Fibroblast of skin of left biceps (primary cell): ENCODE measurements at regions not wholly inside any gene's neighbourhood (a gene's known extent, or its start where the extent isn't known, plus 50 kb on each side); places are given as distances from the start of the nearest gene placed in this dataset.

Source experiments
- DNase-seq, 2 experiments: peaks; one replicate each; pipeline ENCODE4 v3.0.0-alpha.2; 2013; ENCODE audit warnings: low read depth in 2 of 2

- DNase-seq = no peak
Observed at GRCh38 chr5:8050616-8051175, 181.7 kb downstream of the MTRR start.

DNA sequence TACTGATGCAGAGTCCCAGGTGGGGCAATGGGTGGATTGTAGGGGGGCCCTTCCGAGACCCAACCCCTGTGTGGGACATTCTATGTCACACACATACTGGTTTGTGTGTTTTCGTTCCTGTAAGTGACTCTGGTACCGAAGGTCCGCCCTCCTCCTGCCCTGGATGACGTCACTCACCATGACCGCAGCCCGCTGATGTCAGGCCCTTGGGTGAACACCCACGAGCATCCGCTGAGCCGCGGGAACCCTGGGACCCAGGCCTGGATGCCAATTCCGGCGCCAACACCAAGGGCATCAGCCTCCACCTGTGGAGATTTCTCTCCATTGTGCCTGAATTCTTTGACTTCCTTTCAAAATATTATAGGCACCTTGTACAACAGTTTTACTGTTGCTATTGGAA is 184.3 kb downstream of the MTRR start:
- no peak for DNase-seq

- DNase-seq = peak; percentile 29 to 34
Observed at GRCh38 chr5:8057769-8058168, 188.8 kb downstream of the MTRR start.

- no peak for DNase-seq
Observed at GRCh38 chr5:8058616-8059190, 189.8 kb downstream of the MTRR start.

DNA sequence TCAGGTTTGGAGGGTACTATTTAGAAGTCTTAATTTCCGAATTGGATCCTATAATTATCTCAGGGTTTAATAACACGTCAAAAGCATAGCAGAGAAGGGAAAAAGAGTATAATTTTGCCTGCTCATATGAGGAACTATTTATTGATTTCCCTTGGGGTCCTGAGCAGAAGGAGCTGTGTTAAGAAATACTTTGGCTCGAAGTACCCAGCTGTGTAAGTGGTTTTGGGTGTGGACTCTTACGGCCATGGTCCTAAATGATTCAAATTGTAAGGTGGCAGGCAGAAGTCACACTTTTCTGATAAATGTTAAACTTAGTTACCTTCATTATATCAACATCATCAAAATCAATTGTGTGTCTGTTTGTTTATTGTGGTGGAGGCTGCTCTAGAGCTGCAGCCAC is 190.4 kb downstream of the MTRR start:
- DNase-seq = no peak

DNA sequence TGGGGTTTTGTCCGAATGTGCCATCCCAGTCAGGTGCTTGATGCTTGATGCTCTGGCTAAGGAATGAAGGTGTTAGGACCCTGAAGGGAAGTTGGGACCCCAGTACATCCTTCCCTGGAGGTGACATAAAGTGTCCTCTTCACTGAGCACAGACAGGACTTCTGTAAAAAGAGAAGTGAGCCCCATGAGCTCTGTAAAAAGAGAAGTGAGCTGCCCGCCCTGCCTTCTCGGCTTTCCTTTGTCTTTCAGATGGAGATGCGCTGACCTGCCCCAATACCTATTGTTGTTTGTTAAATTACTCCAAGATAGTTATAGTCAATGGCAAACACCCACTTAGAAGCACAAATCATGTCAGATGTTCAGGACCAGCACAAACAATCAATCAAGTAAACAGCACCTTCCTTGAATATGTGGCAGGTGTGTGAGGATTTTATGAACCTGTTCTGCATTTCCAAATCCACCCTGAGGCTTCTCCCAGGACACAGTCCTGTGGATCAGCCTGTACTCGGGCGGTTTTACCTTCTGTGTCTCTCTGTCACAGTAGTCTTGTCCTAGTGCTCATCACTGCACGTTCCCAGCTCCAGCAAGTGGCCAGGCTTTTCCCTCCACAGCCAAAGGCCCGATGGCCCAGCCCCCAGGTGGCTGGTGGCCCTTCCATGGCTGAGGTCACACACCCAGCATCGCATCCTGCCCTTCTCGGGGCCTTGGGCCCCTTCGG is 191.4 kb downstream of the MTRR start:
- DNase-seq = no peak

GRCh38 chr5:8060953-8061429 is 192.0 kb downstream of the MTRR start:
- DNase-seq = no peak

DNA sequence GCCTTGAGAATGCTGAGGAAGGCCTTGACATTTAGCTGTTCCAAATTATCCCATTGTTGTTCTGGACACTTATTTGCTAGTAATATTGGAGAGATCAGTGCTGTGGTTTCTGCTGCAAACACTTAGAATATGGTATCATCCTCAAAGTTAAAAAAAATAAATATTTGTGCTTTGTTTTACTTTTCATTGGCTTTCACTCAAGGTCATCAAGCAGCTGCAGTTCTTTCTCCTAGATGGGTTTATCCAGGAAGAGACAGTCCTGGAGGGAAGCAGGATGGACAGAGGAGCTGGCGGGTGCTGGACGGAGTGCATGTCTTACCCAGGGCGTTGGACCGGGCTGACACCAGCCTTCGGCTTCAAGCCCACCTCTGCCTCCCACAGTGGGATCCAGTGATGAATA is 193.6 kb downstream of the MTRR start:
- no peak for DNase-seq

DNA sequence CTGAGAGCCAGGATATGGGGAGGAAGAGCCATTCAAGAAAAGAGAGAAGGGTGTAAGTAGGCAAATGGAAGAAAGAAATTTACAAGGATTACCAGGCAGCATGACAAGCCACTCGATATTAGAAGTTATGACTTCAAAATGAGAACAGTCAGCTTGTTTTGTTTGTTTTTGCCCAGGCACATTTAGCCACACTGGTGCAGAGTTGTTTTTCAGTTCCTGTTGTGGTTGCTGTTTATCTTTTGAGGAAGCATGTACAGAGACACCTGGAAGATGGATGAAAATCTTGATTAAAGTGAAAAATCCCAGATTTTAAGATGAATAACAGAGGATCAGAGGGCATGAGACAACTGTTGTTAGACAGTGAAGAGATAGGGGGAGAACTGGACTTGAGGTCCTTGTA is 199.1 kb downstream of the MTRR start:
- DNase-seq = no peak

GRCh38 chr5:8070138-8070537 is 201.2 kb downstream of the MTRR start:
- DNase-seq = no peak

GRCh38 chr5:8079056-8079455 is 210.1 kb downstream of the MTRR start:
- DNase-seq = no peak

- no peak for DNase-seq
Observed at GRCh38 chr5:8081179-8081578, 212.2 kb downstream of the MTRR start.

GRCh38 chr5:8093669-8094068 is 224.7 kb downstream of the MTRR start:
- DNase-seq = no peak

- DNase-seq = no peak
Observed at GRCh38 chr5:8094304-8094703, 225.4 kb downstream of the MTRR start.

DNA sequence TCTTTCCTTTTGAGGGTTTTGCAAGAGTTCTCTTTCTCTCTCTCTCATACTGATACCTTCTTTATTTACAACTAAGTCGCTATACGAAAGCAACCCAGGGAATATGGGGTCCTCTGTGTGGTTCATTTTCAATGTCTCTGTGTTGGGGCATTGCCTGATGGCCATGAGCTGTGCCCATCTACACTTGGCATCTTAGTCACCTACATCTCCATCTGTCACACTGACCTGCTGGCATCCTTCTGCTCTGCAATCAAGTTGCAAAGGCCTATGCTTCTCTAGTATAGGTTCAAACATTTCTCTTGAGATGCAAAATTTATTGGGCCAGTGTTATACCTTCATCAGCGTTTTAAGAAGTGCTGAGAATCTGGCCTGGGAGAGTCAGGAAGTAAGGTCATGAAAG is 228.2 kb downstream of the MTRR start:
- DNase-seq = no peak

DNA sequence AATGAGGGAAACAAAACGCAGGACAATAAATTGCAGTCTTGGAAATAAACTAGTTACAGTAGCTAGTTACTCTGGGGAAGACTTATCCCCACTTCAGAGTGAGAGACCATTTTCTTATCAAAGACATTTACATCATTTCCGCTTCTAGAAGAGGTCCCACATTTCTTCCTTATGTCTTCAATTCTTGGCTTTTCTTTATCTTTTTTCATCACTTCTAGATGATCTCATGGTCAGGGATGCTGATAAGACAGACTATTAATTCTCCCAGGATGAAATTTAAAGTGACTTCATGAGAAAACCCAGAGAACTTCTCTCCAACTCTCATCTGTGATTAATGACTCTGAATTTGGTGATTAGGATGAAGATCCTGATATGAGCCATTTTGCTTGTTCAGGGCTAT is 229.1 kb downstream of the MTRR start:
- DNase-seq = no peak

GRCh38 chr5:8102714-8103113 is 233.8 kb downstream of the MTRR start:
- no peak for DNase-seq

GRCh38 chr5:8114597-8115266 is 245.8 kb downstream of the MTRR start:
- no peak for DNase-seq

- no peak for DNase-seq
Observed at GRCh38 chr5:8123559-8123958, 254.6 kb downstream of the MTRR start.

GRCh38 chr5:8134609-8135008 is 265.7 kb downstream of the MTRR start:
- no peak for DNase-seq

GRCh38 chr5:8135742-8136141 is 266.8 kb downstream of the MTRR start:
- DNase-seq = no peak

DNA sequence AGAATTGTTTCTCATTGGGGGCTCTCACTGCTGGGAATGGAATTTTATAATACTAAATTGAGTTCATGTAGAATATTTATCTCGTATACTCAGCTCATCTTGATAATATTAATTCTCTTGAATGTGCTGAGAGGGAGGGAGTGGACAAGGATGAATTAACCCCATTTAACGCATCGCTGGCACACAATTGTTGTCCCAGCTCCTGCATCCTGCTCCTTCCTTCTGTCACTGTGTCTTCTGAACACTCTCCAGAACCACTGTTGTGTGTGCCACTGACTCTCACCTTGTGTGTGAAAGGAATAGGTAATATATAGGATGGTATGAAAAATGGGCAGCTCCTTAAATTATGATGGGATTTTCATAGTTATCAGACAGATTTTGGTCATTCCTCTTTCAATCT is 267.3 kb downstream of the MTRR start:
- no peak for DNase-seq
